Central memory CD4-positive, alpha-beta T cell (primary cell): ENCODE measurements at regions not wholly inside any gene's neighbourhood (a gene's known extent, or its start where the extent isn't known, plus 50 kb on each side); places are given as distances from the start of the nearest gene placed in this dataset.

Experiments
- DNase-seq: peaks from one replicate; pipeline ENCODE4 v3.0.0; 2022

GRCh38 chr11:119520400-119520799 is 97.4 kb upstream of the THY1 start:
- no peak for DNase-seq

- no peak for DNase-seq
Observed at GRCh38 chr11:119519796-119520195, 96.8 kb upstream of the THY1 start.

DNA sequence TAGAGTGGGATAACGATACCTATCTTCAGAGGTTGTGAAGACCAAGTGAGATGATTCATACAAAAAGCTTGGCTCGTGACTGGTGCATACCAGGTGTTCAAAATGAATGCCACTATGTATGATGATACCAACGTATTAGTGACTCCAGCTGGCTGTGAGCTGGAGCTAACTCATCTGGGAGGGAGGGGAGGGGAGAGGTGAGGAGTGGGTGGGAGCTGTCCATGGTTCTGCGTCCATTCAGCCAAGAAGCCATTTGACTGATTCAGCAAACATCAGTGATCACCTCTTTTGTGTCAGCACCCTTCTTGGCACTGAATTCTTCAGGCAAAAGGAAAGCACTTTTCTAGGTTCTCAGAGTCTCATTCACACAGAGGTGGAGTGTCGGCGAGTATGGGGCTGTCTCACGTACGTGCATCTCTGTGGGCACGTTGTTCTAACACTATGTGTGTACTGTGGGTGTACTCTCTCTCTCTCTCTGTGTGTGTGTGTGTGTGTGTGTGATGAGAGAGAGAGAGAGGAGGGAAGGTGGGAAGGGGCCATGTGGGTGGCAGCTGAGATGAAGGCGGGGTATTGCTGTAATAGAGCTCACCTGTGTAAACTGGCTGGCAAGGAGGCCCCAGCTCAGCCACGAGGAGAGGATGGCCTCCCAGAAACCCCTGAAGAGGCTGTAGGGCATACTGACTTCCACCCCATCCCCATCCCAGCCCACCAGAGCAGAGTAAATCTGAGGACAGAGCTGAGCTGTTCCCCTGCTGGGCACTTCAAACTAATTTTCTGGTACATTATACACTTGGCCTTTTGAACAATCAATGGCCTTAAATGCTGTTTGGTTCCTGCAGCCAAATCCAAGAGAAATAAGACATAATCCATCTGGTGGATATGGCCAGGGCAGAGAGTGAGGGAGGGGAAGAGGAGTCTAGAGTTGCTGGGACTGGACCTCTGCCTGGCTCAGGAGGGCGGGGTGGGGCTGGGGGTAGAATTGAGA is 96.1 kb upstream of the THY1 start:
- no peak for DNase-seq

DNA sequence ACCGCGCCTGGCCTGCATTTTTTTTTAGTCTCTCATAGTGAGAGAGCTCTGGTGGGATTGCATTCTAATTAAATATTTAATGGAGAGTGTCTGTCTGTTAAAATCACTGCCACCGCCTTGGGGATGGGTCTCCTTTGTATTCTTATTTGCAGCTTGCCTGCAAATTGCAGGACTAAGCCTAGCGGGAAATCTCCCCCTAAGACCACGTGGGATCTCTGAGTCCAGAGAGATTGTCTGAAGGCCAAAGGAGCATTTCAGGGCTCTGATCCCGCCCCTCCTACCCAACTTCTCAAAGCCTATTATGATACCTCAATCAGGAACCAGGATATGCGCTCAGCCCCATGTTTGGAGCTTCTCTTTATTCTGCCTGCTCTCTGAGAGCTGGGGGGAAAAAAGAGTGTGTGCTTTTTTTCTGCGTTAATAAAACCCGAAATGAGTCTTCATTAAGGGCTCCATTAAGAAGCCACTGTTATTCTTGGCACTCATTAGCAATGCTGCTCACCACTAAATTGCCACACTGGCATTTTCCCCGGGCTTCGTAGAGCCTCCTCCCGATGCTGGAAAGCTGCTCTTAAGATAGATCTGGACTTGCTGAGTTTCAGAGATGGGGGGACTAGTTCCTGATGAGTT is 92.9 kb upstream of the THY1 start:
- DNase-seq = no peak

GRCh38 chr11:119513806-119514170 is 90.8 kb upstream of the THY1 start:
- DNase-seq = no peak

GRCh38 chr11:119513131-119513805 is 90.3 kb upstream of the THY1 start:
- no peak for DNase-seq

DNA sequence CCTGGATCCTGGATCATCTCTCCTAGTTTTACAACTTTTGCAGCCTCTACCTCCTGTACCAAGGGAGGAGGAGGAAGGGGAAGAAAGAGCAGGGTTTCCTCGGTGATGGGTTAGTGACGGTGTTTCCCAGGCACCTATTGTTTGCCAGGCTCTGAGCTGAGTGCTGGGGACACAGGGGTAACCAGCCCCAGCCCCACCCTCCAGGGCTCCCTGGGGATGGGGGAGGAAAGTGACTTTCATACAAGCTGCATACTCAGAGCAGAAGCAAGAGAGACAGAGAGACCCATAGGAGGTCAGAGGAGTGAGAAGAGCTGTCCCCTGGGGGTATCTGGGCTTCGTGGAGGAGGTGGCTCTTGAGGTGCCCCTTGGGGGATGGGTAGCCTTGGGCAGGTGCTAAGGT is 89.4 kb upstream of the THY1 start:
- no peak for DNase-seq

GRCh38 chr11:119511614-119512306 is 88.8 kb upstream of the THY1 start:
- DNase-seq = no peak

- DNase-seq = no peak
Observed at GRCh38 chr11:119509969-119510401, 87.0 kb upstream of the THY1 start.

GRCh38 chr11:119509282-119509841 is 86.4 kb upstream of the THY1 start:
- DNase-seq = no peak

DNA sequence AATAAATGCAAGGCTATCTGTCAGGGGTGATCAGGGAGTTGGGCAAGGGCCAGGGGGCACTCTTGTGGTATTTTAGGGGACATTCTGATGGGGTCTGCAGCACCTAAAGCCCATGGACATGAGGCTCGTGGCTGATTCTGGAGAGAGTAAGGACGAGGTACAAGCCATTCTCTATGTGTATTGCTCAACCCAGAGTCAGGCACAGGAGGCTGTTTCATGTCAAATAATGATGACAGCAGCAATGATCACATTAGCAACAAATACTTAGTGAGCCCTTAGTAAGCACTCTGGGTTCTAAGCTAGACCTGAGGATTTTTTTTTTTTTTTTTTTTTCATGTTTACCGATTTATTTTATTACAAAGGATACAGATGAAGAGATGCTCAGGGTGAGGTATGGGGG is 83.5 kb upstream of the THY1 start:
- no peak for DNase-seq

DNA sequence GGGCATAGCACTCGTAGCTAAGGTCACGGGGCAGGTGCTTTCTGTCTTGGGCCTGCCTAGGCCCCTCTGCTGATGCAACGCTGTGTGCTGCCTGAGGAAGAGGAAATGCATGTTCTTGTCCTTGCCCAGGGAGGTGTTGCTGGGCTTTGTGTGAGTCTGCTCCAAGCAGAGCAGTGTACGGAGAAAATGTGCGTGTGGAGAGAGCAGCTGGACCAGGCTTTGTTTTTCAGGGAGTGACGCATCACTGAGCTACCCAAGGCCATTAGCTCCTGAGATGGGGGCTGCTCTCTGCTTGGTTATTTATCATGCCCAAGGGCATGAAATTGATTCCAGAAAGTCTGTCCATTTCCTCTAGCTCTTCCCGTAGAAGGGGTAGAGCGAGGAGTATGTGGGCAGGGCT is 82.9 kb upstream of the THY1 start:
- DNase-seq = no peak

GRCh38 chr11:119505071-119505470 is 82.1 kb upstream of the THY1 start:
- DNase-seq = no peak

- no peak for DNase-seq
Observed at GRCh38 chr11:119504371-119504770, 81.4 kb upstream of the THY1 start.

- DNase-seq = no peak
Observed at GRCh38 chr11:119501777-119502405, 78.9 kb upstream of the THY1 start.

GRCh38 chr11:119497717-119498116 is 74.7 kb upstream of the THY1 start:
- DNase-seq = no peak

DNA sequence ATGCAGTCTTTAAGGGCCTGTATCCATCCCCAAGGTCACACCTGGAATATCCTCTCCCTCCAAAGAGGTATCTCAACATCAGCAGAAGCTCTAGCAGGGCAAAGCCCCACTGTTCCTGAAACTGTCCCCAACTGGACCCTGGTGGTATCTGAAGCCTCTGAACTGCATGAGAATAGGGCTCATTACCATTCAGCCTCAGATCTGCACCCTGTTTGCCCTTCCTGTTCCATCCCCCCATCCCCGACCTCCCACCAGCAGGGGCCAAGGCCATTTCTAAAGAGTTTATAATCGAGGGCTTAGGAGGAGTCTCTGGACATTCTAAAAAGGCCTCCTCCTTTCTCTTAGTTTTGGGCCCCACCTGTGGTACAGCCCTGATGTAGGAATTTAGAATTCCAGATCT is 74.0 kb upstream of the THY1 start:
- DNase-seq = no peak

- no peak for DNase-seq
Observed at GRCh38 chr11:119496469-119496868, 73.5 kb upstream of the THY1 start.

DNA sequence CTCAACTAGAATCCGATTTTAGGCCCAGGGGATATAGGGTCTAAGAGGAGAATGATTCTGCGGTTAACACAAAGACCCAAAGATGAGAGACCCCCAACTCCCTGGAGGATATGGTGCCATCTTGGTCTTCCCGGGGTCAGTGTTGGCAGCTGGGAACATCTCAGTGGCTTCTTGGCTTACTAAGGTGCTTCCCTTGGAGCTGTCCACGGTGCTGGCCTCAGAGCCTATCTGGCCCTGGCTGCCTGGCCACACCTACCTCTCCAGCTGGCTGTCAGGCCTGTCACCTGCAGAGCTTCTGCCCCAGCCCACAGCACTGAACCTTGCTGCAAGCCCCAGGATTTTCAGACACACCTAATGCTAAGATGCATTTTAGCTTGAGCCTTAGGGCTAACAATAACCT is 70.7 kb upstream of the THY1 start:
- DNase-seq = no peak

GRCh38 chr11:119491753-119492510 is 69.0 kb upstream of the THY1 start:
- no peak for DNase-seq

- no peak for DNase-seq
Observed at GRCh38 chr11:119490253-119491006, 67.5 kb upstream of the THY1 start.
